Aorta (tissue), 5 donors: ENCODE measurements at regions not wholly inside any gene's neighbourhood (a gene's known extent, or its start where the extent isn't known, plus 50 kb on each side); places are given as distances from the start of the nearest gene placed in this dataset.

Experiments used
- ATAC-seq: fragments of 200-7000 bp; cut with Tn5 transposase; one replicate; pipeline ENCODE4 v1.9.1; 2022; ENCODE audit warnings: moderate library complexity; ENCODE audit not compliant: low FRiP score
- DNase-seq, 2 donors: peaks; one replicate each; pipeline ENCODE4 v3.0.0-alpha.2; 2020
- H3K27ac ChIP-seq, 2 donors: one replicate each; pipeline ENCODE4 v1.5.1; 2013; ENCODE audit warnings: low read length in 2 of 2, mild to moderate bottlenecking in 2 of 2, moderate library complexity in 2 of 2, control low read depth in 1 of 2, inconsistent platforms in 1 of 2, low read depth in 1 of 2
- H3K27me3 ChIP-seq, 2 donors: one replicate each; pipeline ENCODE4 v1.6.1; 2013; ENCODE audit warnings: control low read depth in 1 of 2, low read length in 1 of 2, mild to moderate bottlenecking in 1 of 2, moderate library complexity in 1 of 2; ENCODE audit not compliant: insufficient read depth in 2 of 2, control insufficient read depth in 1 of 2
- H3K36me3 ChIP-seq, 2 donors: one replicate each; pipeline ENCODE4 v1.6.1; 2013; ENCODE audit warnings: control low read depth in 1 of 2, low read length in 1 of 2, mild to moderate bottlenecking in 1 of 2; ENCODE audit not compliant: insufficient read depth in 2 of 2, control insufficient read depth in 1 of 2
- H3K4me1 ChIP-seq, 2 donors: one replicate each; pipeline ENCODE4 v1.6.1; 2013; ENCODE audit warnings: low read length in 2 of 2, control low read depth in 1 of 2, mild to moderate bottlenecking in 1 of 2, moderate library complexity in 1 of 2; ENCODE audit not compliant: insufficient read depth in 2 of 2, control insufficient read depth in 1 of 2
- H3K4me3 ChIP-seq, 2 donors: one replicate each; pipeline ENCODE4 v1.5.1; 2013; ENCODE audit warnings: low read length in 2 of 2, control low read depth in 1 of 2, mild to moderate bottlenecking in 1 of 2
- H3K9me3 ChIP-seq: one replicate; pipeline ENCODE4 v1.6.1; 2013; ENCODE audit warnings: mild to moderate bottlenecking, low read length; ENCODE audit not compliant: control insufficient read depth
- WGBS, 2 donors: extraction: QIAGEN DNeasy Blood & Tissue Kit; methylation state at CpG; one replicate each; pipeline ENCODE4 v1.1.7; 2013; 5-methylcytosine and 5-hydroxymethylcytosine counted together
- intact Hi-C, 2 donors: fragments of 100-400 bp; cut with DNase I; formaldehyde crosslinking; loops; one replicate each; pipeline versions ENCODE4 v1.14.2 to v1.15.0; 2022
- donor health status: healthy with polysubstance abuse.
- donor health status: Bipolar disorder and iron deficiency.
- donor health status: DM: no; HTN: no; CAD: no.
- donor health status: DM: no; HTN: no; CAD: no.
- donor health status: DM: yes; HTN: yes; CAD: no.

DNA sequence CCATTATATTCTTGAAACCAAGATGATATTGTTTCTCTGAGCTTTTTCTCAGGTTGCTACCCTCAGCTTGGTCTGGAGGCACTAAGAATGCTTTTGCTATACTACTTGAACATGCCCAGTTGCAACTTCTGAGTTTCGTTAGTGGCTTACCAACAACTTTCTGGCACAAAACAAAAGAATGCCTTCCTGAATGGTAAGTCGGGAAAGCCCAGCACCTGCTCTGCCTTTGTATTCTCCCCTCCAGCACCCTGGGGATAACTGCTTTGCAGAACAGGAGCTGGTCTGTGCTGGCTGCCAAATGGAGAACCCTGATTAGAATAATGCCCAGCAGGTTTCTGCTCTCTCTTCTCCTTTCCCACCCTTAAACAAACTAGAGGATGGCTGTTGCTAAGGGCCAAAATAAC is 149.3 kb downstream of the TGFB2 start:
- intact Hi-C loops, result loop anchor here (10.0 kb wide), 3 partner anchors 150 to 810 kb away; partner anchors contain the start of genes LYPLAL1 (in 1 of the 2) and TGFB2 (in 1 of the 2)
- Histone ChIP-seq H3K9me3 (no peaks in the 10 kb centered on the region), H3K4me1 (peaks cover 8 to 9% of the 10 kb centered on the region in 2 donors), H3K36me3 (no peaks in the 10 kb centered on the region), H3K4me3 (no peak overlapping the region), H3K27ac (peak overlapping the region; percentile 3 to 33), H3K27me3 (no peaks in the 10 kb centered on the region)
- WGBS, 2 donors, result 7 to 14% methylated on average over 2 of the region's 2 CpGs
- no peak for DNase-seq
- no peak for ATAC-seq

DNA sequence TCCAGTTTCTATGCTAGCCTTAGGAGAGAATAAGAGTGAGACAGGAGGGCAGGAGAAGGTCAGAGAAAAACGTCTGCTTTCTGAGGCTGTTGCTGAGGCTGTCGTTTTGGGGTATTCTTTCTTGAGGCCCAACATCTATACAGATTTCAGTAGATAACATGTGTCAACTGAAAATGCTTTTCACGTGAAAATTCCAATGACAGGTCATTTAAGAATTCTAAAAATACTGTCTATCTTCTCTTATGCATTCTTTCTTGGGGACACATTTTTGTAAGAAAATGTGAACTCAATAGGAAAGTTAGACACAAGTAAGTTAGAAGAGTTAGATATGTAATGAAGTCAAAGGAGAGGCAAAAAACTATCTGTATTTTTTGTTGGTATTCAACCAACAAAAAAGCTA is 150.8 kb downstream of the TGFB2 start:
- no peak overlapping the region for H3K4me3 ChIP-seq
- H3K27me3 ChIP-seq, result no peaks in the 10 kb centered on the region
- ATAC-seq (no peak), DNase-seq (no peak)
- intact Hi-C loops, result loop anchor here (5.0 to 10.0 kb wide), 6 partner anchors 34 to 809 kb away; partner anchors contain the start of genes TGFB2 (in 2 of the 2) and LYPLAL1 (in 1 of the 2)
- no peaks in the 10 kb centered on the region for H3K9me3 ChIP-seq
- 30 to 31% methylated on average over 3 of the region's 3 CpGs for WGBS, 2 donors
- no peaks in the 10 kb centered on the region for H3K36me3 ChIP-seq
- peak overlapping the region; percentile 19 to 28 for H3K27ac ChIP-seq
- H3K4me1 ChIP-seq, result peaks cover 9 to 10% of the 10 kb centered on the region in 2 donors

GRCh38 chr1:218496561-218496960 is 151.4 kb downstream of the TGFB2 start:
- peak; percentile 61 for ATAC-seq
- Histone ChIP-seq H3K27me3 (no peaks in the 10 kb centered on the region), H3K36me3 (no peaks in the 10 kb centered on the region), H3K9me3 (no peaks in the 10 kb centered on the region), H3K27ac (no peak overlapping the region), H3K4me3 (no peak overlapping the region), H3K4me1 (peaks cover 9 to 10% of the 10 kb centered on the region in 2 donors)
- WGBS, 2 donors, result 0 to 6% methylated on average over 2 of the region's 2 CpGs
- no peak for DNase-seq
- intact Hi-C loops, result loop anchor here (5.0 to 10.0 kb wide), 6 partner anchors 34 to 808 kb away; partner anchors contain the start of genes TGFB2 (in 2 of the 2) and LYPLAL1 (in 1 of the 2)

DNA sequence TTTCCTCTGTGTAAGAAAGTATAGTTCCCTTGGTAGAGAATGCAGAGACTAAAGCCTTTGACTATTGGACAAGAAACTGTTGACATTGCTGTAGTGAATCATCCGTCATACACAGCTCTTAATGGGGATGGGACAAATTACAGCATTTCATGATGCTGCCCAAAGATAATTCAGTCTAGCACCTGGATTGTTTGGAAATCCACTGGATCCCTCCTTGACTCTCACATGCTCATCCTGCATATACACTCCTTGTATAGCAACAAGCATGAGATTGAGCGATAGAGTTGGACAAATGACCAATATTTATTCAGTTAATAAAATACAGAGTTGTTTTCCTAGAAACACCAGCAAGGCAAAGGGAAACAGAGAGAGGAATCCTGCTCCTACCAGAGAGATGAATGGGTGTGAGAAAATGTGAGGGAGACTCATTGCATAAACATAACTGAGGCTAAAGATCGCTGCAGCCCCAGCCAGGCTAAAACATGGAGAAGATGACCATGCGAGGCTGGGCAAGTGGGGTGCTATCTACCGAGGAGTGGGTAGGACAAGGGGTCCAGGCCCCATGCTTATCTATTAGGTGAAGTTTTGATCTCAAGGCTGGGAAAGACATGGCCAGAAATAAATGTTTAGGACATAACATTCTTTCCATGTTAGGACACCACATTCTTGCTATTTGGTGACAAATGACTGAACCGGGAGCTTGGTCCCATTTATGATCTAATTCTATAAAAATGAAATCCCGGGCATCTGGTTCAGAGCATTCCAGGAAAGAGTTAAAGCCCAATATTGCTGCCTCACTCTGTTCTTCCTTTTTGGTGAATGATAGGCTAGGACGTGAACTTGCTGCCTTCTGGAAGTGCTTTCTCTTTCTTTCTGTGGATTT is 153.2 kb downstream of the TGFB2 start:
- no peaks in the 10 kb centered on the region for H3K27me3 ChIP-seq
- WGBS, 2 donors, result 4 to 7% methylated on average over 8 of the region's 8 CpGs
- H3K36me3 ChIP-seq, result no peaks in the 10 kb centered on the region
- DNase-seq (no peak), ATAC-seq (peak; percentile 40)
- H3K4me3 ChIP-seq, result peak overlapping the region; percentile 22 to 61
- peak overlapping the region; percentile 61 to 80 for H3K27ac ChIP-seq
- peaks cover 9 to 10% of the 10 kb centered on the region in 2 donors for H3K4me1 ChIP-seq
- intact Hi-C loops, result loop anchor here (5.0 to 10.0 kb wide), 6 partner anchors 36 to 807 kb away; partner anchors contain the start of genes TGFB2 (in 2 of the 2) and LYPLAL1 (in 1 of the 2)
- no peaks in the 10 kb centered on the region for H3K9me3 ChIP-seq

DNA sequence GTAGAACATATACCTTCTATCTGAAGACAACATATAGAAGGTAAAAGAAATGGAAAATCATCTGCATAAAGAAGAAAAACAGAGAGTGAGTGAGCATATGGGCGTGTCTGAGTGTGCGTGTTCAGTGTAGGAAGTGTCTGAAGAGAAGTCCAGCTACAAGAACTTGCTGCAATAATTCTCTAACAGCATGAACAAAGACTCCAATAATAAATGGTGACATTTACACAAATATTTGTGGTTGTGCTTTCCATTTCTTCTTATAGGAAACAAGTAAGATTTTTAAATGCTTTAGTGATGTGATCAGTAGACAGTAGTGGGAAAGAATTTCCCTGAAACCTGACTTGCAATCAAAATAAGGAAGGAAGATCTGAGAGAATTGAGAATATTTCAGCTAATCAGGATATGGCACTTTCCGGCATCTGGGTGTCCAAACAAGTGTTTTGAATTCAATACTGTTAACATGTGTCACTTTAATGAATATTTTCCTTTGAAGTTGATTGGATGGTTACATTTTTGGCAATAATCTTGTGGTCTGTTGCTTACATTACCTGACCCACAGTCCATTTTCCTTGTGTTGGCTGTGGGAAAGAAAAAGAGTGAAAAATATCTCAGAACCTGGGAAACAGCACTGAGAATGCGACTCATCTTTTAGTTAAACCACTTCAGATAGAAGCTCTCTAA is 154.0 kb downstream of the TGFB2 start:
- intact Hi-C loops, result loop anchor here (5.0 to 10.0 kb wide), 6 partner anchors 37 to 806 kb away; partner anchors contain the start of genes TGFB2 (in 2 of the 2) and LYPLAL1 (in 1 of the 2)
- Histone ChIP-seq H3K9me3 (no peaks in the 10 kb centered on the region), H3K27me3 (no peaks in the 10 kb centered on the region), H3K4me3 (peak overlapping the region; percentile 22 to 61), H3K27ac (peak overlapping the region; percentile 61 to 80), H3K36me3 (no peaks in the 10 kb centered on the region), H3K4me1 (peaks cover 6 to 9% of the 10 kb centered on the region in 2 donors)
- ATAC-seq (peak; percentile 37), DNase-seq (no peak)
- 15 to 18% methylated on average over 4 of the region's 4 CpGs for WGBS, 2 donors

DNA sequence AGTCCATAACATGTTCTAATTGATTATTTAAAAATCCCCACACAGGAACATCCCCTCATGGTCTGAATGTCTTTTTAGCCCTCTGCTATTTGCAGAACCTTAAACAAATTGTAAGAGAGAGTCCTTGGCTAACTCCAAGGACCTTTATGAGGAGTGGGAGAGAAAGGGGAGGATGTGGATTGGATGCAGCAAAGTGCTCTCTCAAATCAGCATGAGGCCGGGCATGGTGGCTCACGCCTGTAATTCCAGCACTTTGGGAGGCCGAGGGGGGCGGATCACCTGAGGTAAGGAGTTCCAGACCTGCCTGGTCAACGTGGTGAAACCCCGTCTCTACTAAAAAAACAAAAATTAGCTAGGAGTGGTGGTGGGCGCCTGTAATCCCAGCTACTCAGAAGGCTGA is 154.8 kb downstream of the TGFB2 start:
- H3K4me3 ChIP-seq, result no peak overlapping the region
- intact Hi-C loops, result loop anchor here (5.0 to 10.0 kb wide), 6 partner anchors 38 to 805 kb away; partner anchors contain the start of genes TGFB2 (in 2 of the 2) and LYPLAL1 (in 1 of the 2)
- no peaks in the 10 kb centered on the region for H3K27me3 ChIP-seq
- no peaks in the 10 kb centered on the region for H3K36me3 ChIP-seq
- no peak overlapping the region for H3K27ac ChIP-seq
- H3K9me3 ChIP-seq, result no peaks in the 10 kb centered on the region
- H3K4me1 ChIP-seq, result peaks cover 3% of the 10 kb centered on the region in 2 donors
- no peak for DNase-seq
- ATAC-seq, result no peak
- 83 to 84% methylated on average over 7 of the region's 7 CpGs for WGBS, 2 donors

DNA sequence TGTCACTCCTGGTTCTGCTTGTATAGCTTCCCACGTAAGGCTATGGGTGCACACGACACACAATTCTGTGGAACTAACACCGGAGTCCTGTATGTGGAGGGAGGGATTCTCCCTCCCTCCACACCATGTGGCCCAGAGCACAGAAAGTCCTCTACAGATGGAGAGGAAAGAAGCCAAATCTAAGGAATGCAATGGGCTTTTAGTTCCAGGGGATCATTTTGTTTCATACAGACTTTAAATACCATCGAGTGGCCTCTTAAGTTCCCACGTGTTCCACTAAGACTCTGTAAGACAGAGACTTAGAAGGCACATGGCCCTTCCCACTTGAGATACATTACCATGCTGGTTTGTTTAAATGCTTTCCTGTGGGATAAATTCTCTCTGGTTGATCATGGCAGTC is 156.0 kb downstream of the TGFB2 start:
- 8 to 14% methylated on average over 5 of the region's 5 CpGs for WGBS, 2 donors
- Histone ChIP-seq H3K9me3 (no peaks in the 10 kb centered on the region), H3K36me3 (no peaks in the 10 kb centered on the region), H3K4me3 (no peak overlapping the region), H3K27ac (no peak overlapping the region), H3K4me1 (peaks cover 3% of the 10 kb centered on the region in 2 donors), H3K27me3 (no peaks in the 10 kb centered on the region)
- ATAC-seq (no peak), DNase-seq (no peak)
- intact Hi-C loops, result no loop called here

- Histone ChIP-seq H3K9me3 (peaks cover 1% of the 10 kb centered on the region), H3K4me1 (peaks cover 3% of the 10 kb centered on the region in 2 donors), H3K4me3 (no peak overlapping the region), H3K27me3 (no peaks in the 10 kb centered on the region), H3K36me3 (no peaks in the 10 kb centered on the region), H3K27ac (no peak overlapping the region)
- ATAC-seq, result no peak
- 92 to 96% methylated on average over 2 of the region's 2 CpGs for WGBS, 2 donors
- no peak for DNase-seq
- intact Hi-C loops, result no loop called here
Observed at GRCh38 chr1:218502383-218502782, 157.2 kb downstream of the TGFB2 start.
